ENCODE measurements at regions not wholly inside any gene's neighbourhood (a gene's known extent, or its start where the extent isn't known, plus 50 kb on each side); places are given as distances from the start of the nearest gene placed in this dataset.

GRCh38 chr10:10629512-10629911 lies 388.2 kb upstream of the CELF2 start:
- no peak for DNase-seq (ENCODE audit: low spot score)
- H3K36me3 Mint-ChIP-seq (ENCODE audit: low read depth, unreplicated experiment): no peaks in the 10 kb centered on the region
- H3K27me3 Mint-ChIP-seq (ENCODE audit: unreplicated experiment): peaks cover 1% of the 10 kb centered on the region
- H3K4me3 Mint-ChIP-seq (ENCODE audit: unreplicated experiment): no peak overlapping the region
- H3K9me3 Mint-ChIP-seq (ENCODE audit: unreplicated experiment): no peaks in the 10 kb centered on the region
- no peaks in the 10 kb centered on the region for H3K4me1 Mint-ChIP-seq (ENCODE audit: unreplicated experiment)
- H3K27ac Mint-ChIP-seq (ENCODE audit: unreplicated experiment): no peak overlapping the region
- TF ChIP-seq CTCF (IDR thresholded peaks at IDR 0.05; ENCODE audit: unreplicated experiment): no peak

- no peaks in the 10 kb centered on the region for H3K9me3 Mint-ChIP-seq (ENCODE audit: unreplicated experiment)
- no peak overlapping the region for H3K4me3 Mint-ChIP-seq (ENCODE audit: unreplicated experiment)
- H3K27ac Mint-ChIP-seq (ENCODE audit: unreplicated experiment): no peak overlapping the region
- no peak for TF ChIP-seq CTCF (IDR thresholded peaks at IDR 0.05; ENCODE audit: unreplicated experiment)
- peaks cover 1% of the 10 kb centered on the region for H3K27me3 Mint-ChIP-seq (ENCODE audit: unreplicated experiment)
- DNase-seq (ENCODE audit: low spot score): no peak
- H3K36me3 Mint-ChIP-seq (ENCODE audit: low read depth, unreplicated experiment): no peaks in the 10 kb centered on the region
- no peaks in the 10 kb centered on the region for H3K4me1 Mint-ChIP-seq (ENCODE audit: unreplicated experiment)
Observed at GRCh38 chr10:10630281-10630680, 387.4 kb upstream of the CELF2 start.

GRCh38 chr10:10630782-10631181 lies 386.9 kb upstream of the CELF2 start:
- H3K27ac Mint-ChIP-seq (ENCODE audit: unreplicated experiment): no peak overlapping the region
- DNase-seq (ENCODE audit: low spot score): no peak
- no peak for TF ChIP-seq CTCF (IDR thresholded peaks at IDR 0.05; ENCODE audit: unreplicated experiment)
- H3K4me1 Mint-ChIP-seq (ENCODE audit: unreplicated experiment): no peaks in the 10 kb centered on the region
- H3K9me3 Mint-ChIP-seq (ENCODE audit: unreplicated experiment): no peaks in the 10 kb centered on the region
- no peak overlapping the region for H3K4me3 Mint-ChIP-seq (ENCODE audit: unreplicated experiment)
- H3K27me3 Mint-ChIP-seq (ENCODE audit: unreplicated experiment): peaks cover 1% of the 10 kb centered on the region
- H3K36me3 Mint-ChIP-seq (ENCODE audit: low read depth, unreplicated experiment): no peaks in the 10 kb centered on the region

GRCh38 chr10:10642189-10642588 lies 375.5 kb upstream of the CELF2 start:
- no peak for DNase-seq (ENCODE audit: low spot score)
- no peak for TF ChIP-seq CTCF (IDR thresholded peaks at IDR 0.05; ENCODE audit: unreplicated experiment)
- no peaks in the 10 kb centered on the region for H3K27me3 Mint-ChIP-seq (ENCODE audit: unreplicated experiment)
- peaks cover 2% of the 10 kb centered on the region for H3K4me1 Mint-ChIP-seq (ENCODE audit: unreplicated experiment)
- H3K36me3 Mint-ChIP-seq (ENCODE audit: low read depth, unreplicated experiment): no peaks in the 10 kb centered on the region
- H3K9me3 Mint-ChIP-seq (ENCODE audit: unreplicated experiment): no peaks in the 10 kb centered on the region
- no peak overlapping the region for H3K27ac Mint-ChIP-seq (ENCODE audit: unreplicated experiment)
- H3K4me3 Mint-ChIP-seq (ENCODE audit: unreplicated experiment): no peak overlapping the region

- no peak overlapping the region for H3K27ac Mint-ChIP-seq (ENCODE audit: unreplicated experiment)
- no peaks in the 10 kb centered on the region for H3K9me3 Mint-ChIP-seq (ENCODE audit: unreplicated experiment)
- H3K27me3 Mint-ChIP-seq (ENCODE audit: unreplicated experiment): no peaks in the 10 kb centered on the region
- H3K36me3 Mint-ChIP-seq (ENCODE audit: low read depth, unreplicated experiment): no peaks in the 10 kb centered on the region
- no peak overlapping the region for H3K4me3 Mint-ChIP-seq (ENCODE audit: unreplicated experiment)
- peaks cover 2% of the 10 kb centered on the region for H3K4me1 Mint-ChIP-seq (ENCODE audit: unreplicated experiment)
- DNase-seq (ENCODE audit: low spot score): no peak
- no peak for TF ChIP-seq CTCF (IDR thresholded peaks at IDR 0.05; ENCODE audit: unreplicated experiment)
Observed at GRCh38 chr10:10642751-10643150, 374.9 kb upstream of the CELF2 start.
